ENCODE measurements at regions not wholly inside any gene's neighbourhood (a gene's known extent, or its start where the extent isn't known, plus 50 kb on each side); places are given as distances from the start of the nearest gene placed in this dataset.

DNA sequence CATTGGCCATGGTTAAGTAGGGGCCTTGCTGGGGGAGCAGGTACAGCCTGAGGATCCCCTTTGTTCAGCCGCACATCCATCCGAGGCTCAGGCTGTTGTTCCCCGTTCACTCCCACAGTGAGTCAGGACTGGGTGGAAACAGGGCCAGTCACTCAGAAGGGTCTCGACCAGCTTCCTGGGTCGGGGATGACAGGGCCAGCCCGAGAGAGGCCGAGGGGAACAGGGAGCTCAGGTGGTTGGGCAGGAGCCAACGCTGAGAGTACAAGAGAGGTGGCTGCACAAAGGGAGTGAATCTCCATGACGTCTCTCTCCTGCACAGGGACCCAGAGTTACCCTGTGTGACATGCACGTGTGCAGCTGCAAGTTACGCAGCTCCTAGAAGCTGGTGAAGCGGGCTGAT, 97.2 kb upstream of the SHANK2 start:
- no peak for ATAC-seq
- Histone ChIP-seq H3K36me3 (no peaks in the 10 kb centered on the region), H3K9me3 (no peaks in the 10 kb centered on the region), H3K4me3 (no peak overlapping the region), H3K27ac (no peak overlapping the region), H3K27me3 (no peaks in the 10 kb centered on the region), H3K4me1 (no peaks in the 10 kb centered on the region)
- TF ChIP-seq, protein P1, sequence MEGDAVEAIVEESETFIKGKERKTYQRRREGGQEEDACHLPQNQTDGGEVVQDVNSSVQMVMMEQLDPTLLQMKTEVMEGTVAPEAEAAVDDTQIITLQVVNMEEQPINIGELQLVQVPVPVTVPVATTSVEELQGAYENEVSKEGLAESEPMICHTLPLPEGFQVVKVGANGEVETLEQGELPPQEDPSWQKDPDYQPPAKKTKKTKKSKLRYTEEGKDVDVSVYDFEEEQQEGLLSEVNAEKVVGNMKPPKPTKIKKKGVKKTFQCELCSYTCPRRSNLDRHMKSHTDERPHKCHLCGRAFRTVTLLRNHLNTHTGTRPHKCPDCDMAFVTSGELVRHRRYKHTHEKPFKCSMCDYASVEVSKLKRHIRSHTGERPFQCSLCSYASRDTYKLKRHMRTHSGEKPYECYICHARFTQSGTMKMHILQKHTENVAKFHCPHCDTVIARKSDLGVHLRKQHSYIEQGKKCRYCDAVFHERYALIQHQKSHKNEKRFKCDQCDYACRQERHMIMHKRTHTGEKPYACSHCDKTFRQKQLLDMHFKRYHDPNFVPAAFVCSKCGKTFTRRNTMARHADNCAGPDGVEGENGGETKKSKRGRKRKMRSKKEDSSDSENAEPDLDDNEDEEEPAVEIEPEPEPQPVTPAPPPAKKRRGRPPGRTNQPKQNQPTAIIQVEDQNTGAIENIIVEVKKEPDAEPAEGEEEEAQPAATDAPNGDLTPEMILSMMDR (IDR thresholded peaks at IDR 0.05) = no peak
- DNase-seq = no peak
- intact Hi-C loops (cut with DNase I) = no loop called here

DNA sequence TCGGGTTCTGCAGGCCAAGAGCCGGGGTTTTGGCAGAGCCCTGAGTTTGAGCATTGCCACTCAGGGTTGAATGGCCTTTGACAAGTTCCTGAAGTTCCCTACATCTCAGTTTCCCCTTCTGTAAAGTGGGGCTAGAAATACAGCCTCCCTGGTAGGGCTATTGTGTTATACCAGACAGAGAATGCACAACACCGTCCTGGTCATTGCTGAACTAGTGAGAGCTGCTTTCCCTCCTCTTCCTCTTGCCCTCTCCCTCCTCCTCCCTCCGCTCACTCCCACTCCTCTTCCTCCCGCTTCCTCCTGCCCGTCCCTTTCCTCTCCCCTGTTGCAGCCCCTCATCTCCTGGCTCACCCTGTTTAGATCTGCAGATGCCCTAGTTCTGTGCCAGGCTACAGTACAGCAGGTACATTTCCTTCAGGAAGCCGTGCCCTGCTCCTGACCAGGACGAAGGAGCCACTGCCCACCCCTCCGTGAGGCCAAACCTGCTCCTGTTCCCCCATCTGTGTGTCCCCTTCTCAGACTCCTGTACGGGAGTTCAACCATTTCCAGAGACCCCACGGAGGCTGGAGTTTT, 91.5 kb upstream of the SHANK2 start:
- no peaks in the 10 kb centered on the region for H3K9me3 ChIP-seq
- TF ChIP-seq, protein P1 (IDR thresholded peaks at IDR 0.05) = no peak
- ATAC-seq (no peak), DNase-seq (no peak)
- H3K27me3 ChIP-seq = no peaks in the 10 kb centered on the region
- no peaks in the 10 kb centered on the region for H3K36me3 ChIP-seq
- intact Hi-C loops (cut with DNase I) = no loop called here
- peaks cover under 1% of the 10 kb centered on the region for H3K4me1 ChIP-seq
- H3K4me3 ChIP-seq = no peak overlapping the region
- no peak overlapping the region for H3K27ac ChIP-seq

DNA sequence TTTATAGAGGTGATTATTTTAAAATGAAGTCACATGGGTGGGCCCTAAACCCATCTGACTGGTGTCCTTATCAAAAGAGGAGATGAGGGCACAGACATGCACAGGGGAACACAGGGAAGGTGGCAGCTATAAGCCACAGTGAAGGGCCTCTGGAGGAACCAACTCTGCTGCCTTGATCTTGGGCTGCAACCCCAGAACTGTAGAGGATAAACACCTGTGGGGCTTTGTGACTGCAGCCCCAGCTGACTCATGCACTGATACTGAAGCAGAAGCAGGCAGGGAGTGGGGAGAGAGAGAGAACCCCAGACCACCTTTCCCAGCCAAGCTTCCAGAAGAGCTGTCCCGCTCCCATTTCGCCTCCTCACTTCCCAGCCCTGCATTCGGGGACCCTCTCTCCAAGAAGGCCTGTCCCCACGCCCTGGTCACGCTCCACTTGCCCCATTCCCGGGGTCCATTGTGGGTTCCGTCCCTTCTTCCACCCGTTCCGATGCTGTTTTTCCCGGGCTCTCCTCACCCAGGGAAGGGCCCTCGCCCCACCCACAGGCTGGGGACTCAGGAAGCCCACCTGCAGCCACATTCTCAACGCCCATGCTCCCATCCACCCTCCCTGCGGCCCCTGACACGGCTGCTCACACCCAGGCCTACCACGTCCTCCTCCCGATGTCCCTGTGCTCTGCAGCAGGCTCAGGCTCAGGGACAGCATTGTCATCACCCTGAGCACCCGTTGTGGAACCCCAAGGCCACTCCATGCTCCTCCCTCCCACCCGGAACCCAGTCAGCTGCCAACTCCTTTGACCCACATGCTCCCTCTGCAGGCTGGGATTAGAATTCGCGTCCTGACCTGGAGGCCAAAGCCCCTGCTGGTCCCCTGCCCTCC, 90.8 kb upstream of the SHANK2 start:
- H3K4me1 ChIP-seq = peaks cover 6% of the 10 kb centered on the region
- H3K9me3 ChIP-seq = no peaks in the 10 kb centered on the region
- H3K27ac ChIP-seq = no peak overlapping the region
- no peaks in the 10 kb centered on the region for H3K36me3 ChIP-seq
- H3K27me3 ChIP-seq = no peaks in the 10 kb centered on the region
- H3K4me3 ChIP-seq = no peak overlapping the region
- intact Hi-C loops (cut with DNase I) = no loop called here
- TF ChIP-seq, protein P1 (IDR thresholded peaks at IDR 0.05) = peak; percentile 48
- peak; percentile 73 for DNase-seq
- ATAC-seq = peak; percentile 83

DNA sequence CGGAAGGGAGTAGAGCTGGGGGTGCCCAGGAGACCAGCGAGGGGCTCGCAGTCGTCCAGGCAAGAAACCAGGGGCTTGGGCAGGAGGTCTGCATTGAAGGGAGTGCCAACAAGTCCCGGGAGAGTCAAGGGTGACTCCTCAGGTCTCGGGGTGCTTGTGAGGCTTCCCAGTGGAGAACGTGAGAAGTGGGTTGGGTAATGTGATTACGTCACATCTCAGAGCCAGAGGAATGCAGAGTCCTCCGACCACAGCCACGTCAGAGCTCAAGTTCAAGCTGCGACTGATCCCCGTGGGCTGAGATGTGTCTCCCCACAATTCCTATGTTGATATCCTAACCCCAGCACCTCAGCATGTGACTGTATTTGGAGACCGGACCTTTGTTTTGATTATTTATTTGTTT, 89.7 kb upstream of the SHANK2 start:
- intact Hi-C loops (cut with DNase I) = no loop called here
- no peak overlapping the region for H3K27ac ChIP-seq
- H3K4me3 ChIP-seq = no peak overlapping the region
- H3K9me3 ChIP-seq = no peaks in the 10 kb centered on the region
- TF ChIP-seq, protein P1 (IDR thresholded peaks at IDR 0.05) = no peak
- ATAC-seq = peak; percentile 16
- H3K4me1 ChIP-seq = peaks cover 6% of the 10 kb centered on the region
- DNase-seq = peak; percentile 61
- no peaks in the 10 kb centered on the region for H3K27me3 ChIP-seq
- no peaks in the 10 kb centered on the region for H3K36me3 ChIP-seq

DNA sequence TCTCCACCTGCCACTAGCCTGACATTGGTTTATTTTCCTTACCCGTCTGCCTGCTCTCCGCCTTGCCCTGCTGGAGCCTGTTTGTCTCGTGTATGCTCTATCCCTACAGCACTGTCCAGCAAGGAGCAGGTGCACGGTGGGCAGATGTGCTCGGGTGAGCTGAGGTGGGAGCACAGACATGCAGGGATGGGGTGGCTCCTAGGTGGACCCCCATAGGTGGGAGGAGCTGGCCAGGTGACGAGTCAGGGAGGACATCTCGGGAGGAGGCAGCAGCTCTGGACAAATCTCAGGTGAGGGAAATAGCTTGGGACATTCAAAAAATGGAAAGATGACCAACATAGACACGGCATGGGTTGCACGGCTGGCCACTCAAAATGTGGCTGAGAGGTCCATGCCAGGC, 89.2 kb upstream of the SHANK2 start:
- DNase-seq (peak; percentile 49), ATAC-seq (no peak)
- intact Hi-C loops (cut with DNase I) = no loop called here
- Histone ChIP-seq H3K27me3 (no peaks in the 10 kb centered on the region), H3K36me3 (no peaks in the 10 kb centered on the region), H3K4me3 (no peak overlapping the region), H3K9me3 (no peaks in the 10 kb centered on the region), H3K27ac (no peak overlapping the region), H3K4me1 (peaks cover 6% of the 10 kb centered on the region)
- TF ChIP-seq, protein P1 (IDR thresholded peaks at IDR 0.05) = no peak
